AG04449 (cell line): ENCODE measurements at regions not wholly inside any gene's neighbourhood (a gene's known extent, or its start where the extent isn't known, plus 50 kb on each side); places are given as distances from the start of the nearest gene placed in this dataset.
"Not testable (repeated sequence)": the region's sequence is repeated elsewhere in the genome, so short reads cannot be mapped to it uniquely, and the experiment has no call there.

Experiments used
- CTCF ChIA-PET: fragments of 350-600 bp; formaldehyde crosslinking; extraction: SDS; loops from one replicate; lab custom pipeline; 2021; ENCODE audit warnings: antibody characterized with exemption; lab: Yijun Ruan, JAX
- POLR2A ChIA-PET: fragments of 400-600, 350-600 bp; formaldehyde crosslinking; extraction: SDS; loops from one replicate; lab custom pipeline; 2020; ENCODE audit warnings: antibody characterized with exemption, inconsistent platforms; lab: Yijun Ruan, JAX
- DNase-seq: peaks from one replicate; pipeline ENCODE4 v3.0.0-alpha.2; 2010; ENCODE audit warnings: low read depth, low spot score
- H3K4me3 ChIP-seq: 2 replicates; pipeline ENCODE4 v1.5.1; 2011; ENCODE audit warnings: low read depth, mild to moderate bottlenecking, control low read depth, low read length
- TF ChIP-seq, protein P1 (sequence below): IDR thresholded peaks from one replicate; pipeline ENCODE4 v1.5.1; 2011; ENCODE audit warnings: mild to moderate bottlenecking, moderate library complexity, low read length, control low read depth, inconsistent platforms; ENCODE audit not compliant: insufficient read depth; ENCODE audit errors: missing control alignments

DNA sequence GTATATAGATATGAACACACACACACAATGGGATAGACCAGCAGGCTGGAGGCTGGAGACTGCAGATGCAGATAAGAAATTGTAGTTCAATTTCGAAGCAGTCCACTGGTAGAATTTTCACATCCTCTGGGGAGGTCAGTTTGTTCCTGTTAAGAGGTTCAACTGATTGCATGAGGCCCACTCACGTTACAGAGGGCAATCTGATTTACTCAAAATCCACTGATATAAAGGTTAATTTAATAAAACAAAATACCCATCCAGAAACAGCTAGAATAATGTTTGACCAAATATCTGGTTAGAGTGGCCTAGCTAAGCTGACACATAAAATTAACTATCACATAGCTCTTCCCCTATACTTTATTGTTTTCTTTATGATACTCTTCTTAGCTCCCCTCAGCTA lies 162.9 kb upstream of the SMIM30 start:
- POLR2A ChIA-PET, result no interaction called here
- CTCF ChIA-PET, result no interaction called here
- TF ChIP-seq, protein P1, sequence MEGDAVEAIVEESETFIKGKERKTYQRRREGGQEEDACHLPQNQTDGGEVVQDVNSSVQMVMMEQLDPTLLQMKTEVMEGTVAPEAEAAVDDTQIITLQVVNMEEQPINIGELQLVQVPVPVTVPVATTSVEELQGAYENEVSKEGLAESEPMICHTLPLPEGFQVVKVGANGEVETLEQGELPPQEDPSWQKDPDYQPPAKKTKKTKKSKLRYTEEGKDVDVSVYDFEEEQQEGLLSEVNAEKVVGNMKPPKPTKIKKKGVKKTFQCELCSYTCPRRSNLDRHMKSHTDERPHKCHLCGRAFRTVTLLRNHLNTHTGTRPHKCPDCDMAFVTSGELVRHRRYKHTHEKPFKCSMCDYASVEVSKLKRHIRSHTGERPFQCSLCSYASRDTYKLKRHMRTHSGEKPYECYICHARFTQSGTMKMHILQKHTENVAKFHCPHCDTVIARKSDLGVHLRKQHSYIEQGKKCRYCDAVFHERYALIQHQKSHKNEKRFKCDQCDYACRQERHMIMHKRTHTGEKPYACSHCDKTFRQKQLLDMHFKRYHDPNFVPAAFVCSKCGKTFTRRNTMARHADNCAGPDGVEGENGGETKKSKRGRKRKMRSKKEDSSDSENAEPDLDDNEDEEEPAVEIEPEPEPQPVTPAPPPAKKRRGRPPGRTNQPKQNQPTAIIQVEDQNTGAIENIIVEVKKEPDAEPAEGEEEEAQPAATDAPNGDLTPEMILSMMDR, result no peak
- no peak for DNase-seq
- no peak overlapping the region for H3K4me3 ChIP-seq

DNA sequence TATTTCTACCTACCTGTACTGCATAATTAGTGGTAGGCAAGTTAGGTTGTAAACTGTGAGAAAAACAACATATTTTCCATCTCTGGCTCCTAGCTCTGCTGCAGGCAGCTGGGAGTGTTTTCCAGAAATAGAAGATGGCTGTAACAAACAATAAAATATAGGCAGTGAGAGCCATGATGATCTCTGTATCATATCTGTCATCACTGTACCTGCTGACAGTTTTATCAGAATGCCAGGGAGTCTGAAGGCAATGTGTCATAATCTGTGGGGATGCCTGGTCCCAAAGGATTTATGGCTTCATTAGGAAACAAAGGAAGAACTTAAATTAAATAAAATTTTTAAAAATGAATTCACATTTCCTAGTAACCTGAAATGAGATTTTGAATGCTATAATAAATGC lies 160.9 kb upstream of the SMIM30 start:
- CTCF ChIA-PET, result interaction anchor here (1.0 kb wide), 1 partner anchor 120 kb away, joined by 4 read pairs; no protein-coding TSS in a partner anchor
- POLR2A ChIA-PET, result no interaction called here
- H3K4me3 ChIP-seq, result no peak overlapping the region
- no peak for DNase-seq
- TF ChIP-seq, protein P1, result no peak

DNA sequence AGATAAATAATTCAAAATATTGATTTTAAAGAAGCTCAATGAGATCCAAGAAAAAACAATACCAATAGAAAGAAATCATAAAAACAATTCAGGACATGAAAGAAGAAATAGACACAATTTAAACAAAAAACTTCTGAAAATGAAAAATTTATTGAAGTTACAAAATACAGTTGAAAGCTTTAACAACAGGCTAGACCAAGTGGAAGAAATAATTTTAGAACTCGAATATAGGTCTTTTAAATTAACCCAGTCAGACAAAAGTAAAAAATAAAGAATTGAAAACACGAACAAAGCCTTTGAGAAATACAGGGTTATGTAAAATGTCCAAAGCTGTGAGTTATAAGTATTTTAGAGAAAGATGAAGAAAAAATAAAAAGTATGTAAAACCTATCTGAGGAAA lies 152.4 kb upstream of the SMIM30 start:
- ChIA-PET POLR2A (no interaction called here), CTCF (no interaction called here)
- DNase-seq, result no peak
- TF ChIP-seq, protein P1, result no peak
- H3K4me3 ChIP-seq, result no peak overlapping the region

DNA sequence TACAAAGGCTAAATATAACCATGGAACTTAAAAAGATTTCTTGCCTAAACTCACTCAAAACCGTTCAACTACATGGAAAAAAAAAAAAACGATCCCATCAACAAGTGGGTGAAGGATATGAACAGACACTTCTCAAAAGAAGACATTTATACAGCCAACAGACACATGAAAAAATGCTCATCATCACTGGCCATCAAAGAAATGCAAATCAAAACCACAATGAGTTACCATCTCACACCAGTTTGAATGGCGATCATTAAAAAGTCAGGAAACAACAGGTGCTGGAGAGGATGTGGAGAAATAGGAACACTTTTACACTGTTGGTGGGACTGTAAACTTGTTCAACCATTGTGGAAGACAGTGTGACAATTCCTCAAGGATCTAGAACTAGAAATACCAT lies 151.2 kb upstream of the SMIM30 start:
- H3K4me3 ChIP-seq, DNase-seq, CTCF ChIA-PET, POLR2A ChIA-PET: not testable (repeated sequence)

DNA sequence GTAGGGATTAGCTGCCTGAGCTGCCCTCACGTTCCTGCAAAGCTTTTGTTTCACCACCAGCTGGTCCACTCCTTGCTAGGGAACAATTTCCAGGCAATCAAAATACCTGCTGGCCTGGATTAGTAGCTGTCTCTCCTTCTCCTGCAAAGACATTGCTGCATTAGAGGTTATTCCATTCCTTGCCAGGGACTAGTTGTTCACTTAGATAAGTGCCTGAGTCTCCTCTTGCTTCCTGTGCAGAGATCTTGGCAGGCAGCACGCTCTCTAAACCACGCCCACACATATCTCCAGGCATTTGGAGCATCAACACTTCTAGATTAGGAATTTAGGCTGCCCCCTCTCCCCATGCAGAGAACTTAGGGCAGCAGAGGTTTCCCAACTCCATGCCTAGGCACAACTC lies 150.4 kb upstream of the SMIM30 start:
- TF ChIP-seq, protein P1, result no peak
- no peak for DNase-seq
- POLR2A ChIA-PET, result no interaction called here
- H3K4me3 ChIP-seq, result no peak overlapping the region
- CTCF ChIA-PET, result no interaction called here

DNA sequence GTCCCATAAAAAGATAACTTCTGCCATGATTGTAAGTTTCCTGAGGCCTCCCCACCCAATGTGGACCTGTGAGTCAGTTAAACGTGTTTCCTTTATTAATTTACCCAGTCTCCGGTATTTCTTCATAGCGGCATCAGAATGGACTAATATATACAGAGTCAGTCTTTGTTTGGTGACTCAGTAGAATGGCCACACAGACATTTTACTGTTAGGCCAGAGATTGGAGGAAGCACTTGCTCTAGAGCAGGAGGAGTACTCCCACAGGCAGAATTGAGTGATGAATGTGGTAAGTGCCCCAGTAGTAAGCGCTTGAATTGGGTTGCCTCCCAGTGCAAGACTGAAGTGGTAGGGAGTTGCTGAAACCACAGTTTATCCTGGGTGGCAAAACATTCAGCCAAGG lies 149.5 kb upstream of the SMIM30 start:
- ChIA-PET CTCF (no interaction called here), POLR2A (no interaction called here)
- TF ChIP-seq, protein P1, result no peak
- H3K4me3 ChIP-seq, result no peak overlapping the region
- no peak for DNase-seq

DNA sequence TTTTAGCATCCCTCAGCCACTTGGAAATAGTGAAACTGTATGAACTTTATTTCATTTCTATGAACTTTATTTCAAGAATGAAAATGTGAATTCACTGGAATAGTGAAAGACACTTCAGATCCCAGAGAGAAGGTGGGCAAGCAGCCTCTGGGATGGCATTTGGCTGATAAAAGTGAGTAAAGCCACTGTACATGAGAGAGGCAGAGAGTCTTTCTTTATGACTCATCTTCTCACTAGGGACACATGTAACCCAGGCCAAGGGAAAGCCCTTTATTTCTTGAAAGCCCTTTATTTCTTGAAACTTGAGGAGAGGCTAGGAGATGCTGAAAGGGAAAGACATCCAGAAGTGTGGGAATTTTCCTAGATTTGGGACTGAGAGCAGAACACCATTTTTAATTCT lies 148.9 kb upstream of the SMIM30 start:
- H3K4me3 ChIP-seq, result no peak overlapping the region
- no peak for DNase-seq
- ChIA-PET CTCF (no interaction called here), POLR2A (no interaction called here)
- TF ChIP-seq, protein P1, result no peak
